ENCODE measurements at regions not wholly inside any gene's neighbourhood (a gene's known extent, or its start where the extent isn't known, plus 50 kb on each side); places are given as distances from the start of the nearest gene placed in this dataset.

DNA sequence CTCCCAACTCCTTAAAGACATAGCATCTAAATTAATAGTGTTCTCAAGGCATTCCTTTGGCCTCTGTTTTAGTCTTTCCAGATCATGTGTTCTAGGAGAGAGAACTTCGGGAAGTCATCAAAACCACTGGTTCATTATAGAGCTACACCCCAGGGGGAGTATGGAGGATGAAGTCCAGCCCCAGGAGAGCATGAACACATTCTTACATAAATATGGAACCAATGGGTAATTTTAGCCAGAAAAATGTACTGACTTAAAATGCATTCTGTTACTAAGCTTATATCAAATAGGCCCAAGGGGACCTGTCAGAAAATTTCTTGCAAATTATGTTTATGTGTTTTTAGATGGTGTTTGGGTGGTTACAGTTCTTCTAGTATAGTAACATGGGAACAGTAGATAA lies 165.2 kb downstream of the NTMT2 start:
- no peak for DNase-seq (ENCODE audit: low read depth in 4 of 4, low spot score in 1 of 4)

DNA sequence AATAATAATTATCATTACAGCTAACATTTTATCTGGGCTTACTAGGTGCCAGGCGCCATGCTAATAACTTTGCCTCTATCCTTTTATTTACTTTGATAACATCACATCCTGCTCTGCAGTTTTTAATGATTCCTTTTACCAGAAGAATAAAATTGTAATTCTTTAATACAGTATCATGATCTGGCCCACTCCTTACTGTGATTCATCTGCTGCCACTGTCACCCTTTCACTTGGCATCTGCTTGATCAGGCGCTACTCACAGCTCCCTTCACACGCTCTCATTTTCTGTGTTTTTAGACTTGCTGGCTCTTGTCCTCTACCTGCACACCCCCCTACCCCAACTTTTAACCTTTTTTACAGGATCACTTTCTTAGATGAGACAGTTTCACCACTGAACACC lies 167.5 kb downstream of the NTMT2 start:
- no peak for DNase-seq (ENCODE audit: low read depth in 4 of 4, low spot score in 1 of 4)

DNA sequence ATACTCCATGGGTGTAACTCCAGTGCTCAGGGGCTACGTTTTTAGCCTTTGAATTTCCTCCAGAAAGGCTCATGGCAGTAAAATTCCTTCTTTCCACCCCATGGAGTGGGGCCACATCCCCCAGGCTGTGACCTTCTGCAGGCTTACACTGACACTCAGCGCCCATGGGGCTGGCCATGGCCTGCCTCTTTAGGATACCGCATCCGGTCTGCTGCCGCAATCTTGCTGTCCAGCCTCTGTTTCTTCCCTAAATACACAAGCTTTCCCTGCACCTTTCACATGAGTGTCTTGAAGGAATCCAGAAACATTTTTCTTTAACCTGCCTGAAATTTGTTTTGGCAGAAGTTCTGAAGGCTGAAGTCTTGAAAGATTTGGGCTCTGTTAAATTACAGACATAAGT lies 170.5 kb downstream of the NTMT2 start:
- no peak for DNase-seq (ENCODE audit: low read depth in 4 of 4, low spot score in 1 of 4)

DNA sequence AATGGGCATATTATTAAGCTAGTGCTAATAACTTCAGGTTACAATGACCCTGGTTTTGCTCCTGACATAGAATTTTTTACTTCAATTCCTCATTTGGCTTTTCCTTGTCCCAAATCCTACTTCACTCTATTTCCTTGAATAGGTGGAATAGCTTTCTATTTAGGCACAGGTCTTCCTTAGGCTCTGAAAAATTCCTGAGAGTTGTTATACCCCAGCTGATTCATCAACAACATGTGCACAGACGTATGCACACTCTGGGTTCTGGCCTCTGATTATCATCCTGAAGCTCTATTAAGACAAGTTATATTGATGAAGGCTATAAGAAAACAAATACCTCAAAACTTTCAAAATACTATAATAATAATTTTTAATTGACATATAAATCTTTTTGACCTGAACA lies 172.4 kb downstream of the NTMT2 start:
- DNase-seq (ENCODE audit: low read depth in 4 of 4, low spot score in 1 of 4): no peak

DNA sequence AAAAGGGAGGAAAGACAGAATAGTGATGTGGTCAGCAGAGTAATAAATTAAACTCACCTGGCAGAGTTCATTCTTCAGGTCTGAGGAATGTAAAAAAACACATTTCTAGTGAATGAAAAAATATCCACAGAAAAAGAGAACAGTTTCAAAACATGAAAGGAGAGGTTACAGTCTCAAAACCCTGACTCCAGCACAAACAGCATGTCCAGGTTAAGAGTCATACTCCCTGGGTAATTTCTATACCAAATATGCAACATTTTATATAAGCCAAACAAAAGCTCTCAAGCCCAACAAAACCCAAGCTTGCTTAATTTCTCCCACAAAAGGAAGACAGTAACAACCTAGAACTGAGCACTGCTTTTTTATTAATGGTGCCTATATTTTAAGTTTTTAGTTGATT lies 173.0 kb downstream of the NTMT2 start:
- DNase-seq (ENCODE audit: low read depth in 4 of 4, low spot score in 1 of 4): no peak

DNA sequence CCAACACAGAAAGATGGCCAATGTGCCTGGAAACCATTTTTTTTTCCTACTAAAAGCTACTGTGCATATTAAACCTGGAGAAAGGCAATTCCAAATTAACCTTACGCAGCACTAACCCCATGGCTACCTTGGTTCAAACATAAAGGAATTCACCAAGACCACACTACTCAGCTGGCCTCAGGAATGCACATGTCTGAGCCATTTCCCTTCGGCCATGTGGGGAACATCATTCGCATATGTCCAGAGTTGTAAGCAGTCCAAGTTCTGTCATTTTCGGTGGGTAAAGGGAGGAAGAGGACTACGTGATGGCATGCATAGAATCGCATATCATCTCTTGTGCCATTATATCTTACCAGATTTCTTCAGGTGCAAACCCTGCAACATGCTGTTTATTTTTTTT lies 175.4 kb downstream of the NTMT2 start:
- no peak for DNase-seq (ENCODE audit: low read depth in 4 of 4, low spot score in 1 of 4)

DNA sequence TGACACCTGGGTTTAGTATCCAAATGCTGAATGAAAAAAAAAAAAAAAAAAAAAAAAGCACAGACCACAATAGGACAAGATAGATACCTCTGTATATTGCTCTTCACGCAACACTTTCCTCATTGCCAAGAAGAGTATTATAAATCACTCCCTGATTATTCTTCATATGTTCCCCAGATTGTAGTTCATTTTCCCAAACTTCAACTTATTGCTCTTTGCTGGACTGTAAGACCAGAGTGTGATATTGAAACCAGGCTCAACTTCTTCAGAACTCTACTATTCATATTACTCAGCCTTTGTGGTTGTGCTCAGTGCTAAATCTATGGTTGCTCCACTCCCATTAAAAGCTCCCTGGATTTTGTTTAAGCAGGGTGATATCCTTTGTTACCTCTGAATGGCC lies 180.4 kb downstream of the NTMT2 start:
- no peak for DNase-seq (ENCODE audit: low read depth in 4 of 4, low spot score in 1 of 4)

DNA sequence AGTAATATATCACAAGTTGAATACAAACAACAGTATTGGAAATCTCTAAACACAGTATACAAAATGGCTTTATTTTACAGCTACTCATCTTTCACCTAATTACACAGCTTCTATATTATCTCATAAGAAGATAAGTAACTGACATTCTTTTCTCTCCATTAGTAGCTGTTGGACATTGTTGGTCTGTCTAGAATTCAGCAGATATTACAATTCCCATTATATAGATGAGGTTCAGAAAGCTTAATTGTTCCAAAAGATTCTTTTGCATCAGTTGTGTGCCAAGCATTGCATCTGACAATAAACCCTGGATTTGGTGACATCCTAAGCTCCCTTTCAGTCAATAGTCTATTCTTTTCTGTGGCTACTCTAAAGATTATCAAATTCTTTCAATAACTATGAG lies 187.0 kb downstream of the NTMT2 start:
- no peak for DNase-seq (ENCODE audit: low read depth in 4 of 4, low spot score in 1 of 4)

DNA sequence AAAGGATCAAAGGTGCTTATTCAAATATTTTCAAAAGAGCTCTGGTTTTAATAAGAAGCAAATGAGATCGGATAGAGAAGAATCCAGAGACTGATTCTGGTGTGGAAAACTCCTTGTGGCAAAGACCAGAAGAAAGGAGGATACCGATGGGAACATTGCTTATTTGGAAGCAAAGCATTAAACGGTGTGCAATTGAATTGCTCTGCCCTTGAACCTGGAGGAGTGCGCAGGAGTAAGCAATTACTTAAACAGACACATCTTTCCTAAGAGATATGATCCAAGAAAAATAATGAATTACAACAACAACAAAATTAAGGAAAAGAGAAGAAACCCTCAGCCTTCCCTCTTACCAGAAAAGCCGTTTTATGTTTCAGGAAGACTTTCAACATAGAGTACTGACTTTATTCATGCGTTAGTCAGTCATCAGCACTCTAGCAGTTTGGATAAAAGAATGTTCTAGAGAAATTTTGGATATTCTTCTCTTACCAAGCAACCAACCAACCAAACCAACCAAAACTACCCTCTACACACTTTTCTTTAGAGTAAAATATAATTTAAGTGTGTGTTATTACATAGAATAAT lies 191.7 kb downstream of the NTMT2 start:
- no peak for DNase-seq (ENCODE audit: low read depth in 4 of 4, low spot score in 1 of 4)

DNA sequence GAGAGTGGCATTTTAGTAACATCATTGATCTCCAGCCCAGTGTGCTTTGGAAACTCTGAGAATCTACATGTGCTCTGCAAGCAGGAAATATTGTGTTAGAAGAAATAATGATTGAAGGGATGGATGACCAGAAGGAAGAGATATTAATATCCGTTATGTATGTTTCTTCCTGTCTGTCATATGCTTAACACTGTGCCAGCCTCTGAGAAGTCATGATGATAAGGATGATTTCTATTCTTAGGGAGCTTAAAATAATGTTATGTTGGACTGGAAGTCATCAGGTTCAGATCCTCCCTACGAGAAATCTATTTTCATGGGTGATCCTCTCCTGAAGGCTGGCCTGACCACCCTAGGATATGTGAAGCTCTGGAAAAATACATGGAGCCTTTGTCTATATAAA lies 192.4 kb upstream of the GORAB start:
- DNase-seq (ENCODE audit: low read depth in 4 of 4, low spot score in 1 of 4): no peak

DNA sequence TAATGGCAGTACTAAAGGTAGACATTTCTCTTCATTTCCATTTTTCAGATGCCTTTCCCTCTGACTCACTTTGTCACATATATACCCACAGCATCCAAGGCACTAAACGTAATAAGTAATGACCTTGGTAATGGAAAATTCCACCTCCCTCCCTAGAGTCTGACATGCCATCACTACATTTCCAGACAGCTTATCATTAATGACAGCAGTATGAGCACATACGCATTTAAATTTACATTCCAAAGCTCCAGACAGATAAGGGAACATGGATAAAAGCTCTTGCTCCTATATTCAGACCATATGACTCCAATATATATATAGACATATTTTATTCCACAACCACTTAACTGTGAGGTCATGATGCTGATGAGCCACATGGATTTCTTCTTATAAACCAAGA lies 191.7 kb upstream of the GORAB start:
- no peak for DNase-seq (ENCODE audit: low read depth in 4 of 4, low spot score in 1 of 4)

DNA sequence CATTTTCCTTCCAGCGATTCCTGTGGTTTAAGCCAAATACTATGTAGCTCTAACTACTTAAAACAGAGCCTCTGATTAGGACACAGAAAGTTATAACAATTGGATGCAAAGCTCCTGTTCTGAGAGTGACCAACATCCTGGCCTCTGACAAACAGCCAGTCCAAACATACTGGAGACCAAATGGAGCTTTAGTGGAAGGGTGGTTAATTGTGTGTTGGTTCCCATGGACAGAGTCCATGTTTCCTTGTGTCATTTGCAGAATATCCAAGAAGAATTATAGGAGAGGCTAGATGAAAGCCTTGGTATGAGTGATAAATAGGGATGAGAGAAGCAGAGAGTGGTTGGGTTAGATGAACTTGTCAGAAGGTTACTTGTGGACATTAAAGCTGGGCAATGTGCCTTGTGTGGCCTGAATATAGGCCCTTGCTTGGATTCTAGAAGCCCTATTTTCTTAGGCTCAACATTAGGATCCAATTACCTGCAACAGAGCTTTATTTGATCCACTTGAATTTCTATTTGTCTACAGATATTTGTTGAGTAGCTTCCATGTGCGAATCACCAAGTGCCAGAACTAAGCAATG lies 180.5 kb upstream of the GORAB start:
- no peak for DNase-seq (ENCODE audit: low read depth in 4 of 4, low spot score in 1 of 4)

DNA sequence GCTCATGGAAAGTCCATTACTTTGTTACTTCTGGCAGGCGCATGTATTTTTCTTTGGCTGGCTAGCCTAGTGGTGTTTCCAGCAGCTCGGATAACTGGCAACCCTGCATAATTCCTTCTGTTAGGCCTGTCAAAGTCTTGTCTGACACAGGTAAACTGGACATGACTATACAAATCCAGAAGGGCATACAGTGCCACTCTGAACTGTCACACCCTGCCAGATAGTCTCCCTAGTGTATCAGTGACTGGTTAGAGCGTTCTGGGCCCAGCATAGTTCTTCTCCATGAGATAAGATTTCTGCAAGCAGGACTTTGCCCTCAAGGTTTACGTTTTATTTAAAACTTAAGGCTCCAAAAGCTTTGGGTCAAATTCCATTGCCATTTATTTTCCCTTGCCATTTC lies 177.7 kb upstream of the GORAB start:
- DNase-seq (ENCODE audit: low read depth in 4 of 4, low spot score in 1 of 4): no peak

DNA sequence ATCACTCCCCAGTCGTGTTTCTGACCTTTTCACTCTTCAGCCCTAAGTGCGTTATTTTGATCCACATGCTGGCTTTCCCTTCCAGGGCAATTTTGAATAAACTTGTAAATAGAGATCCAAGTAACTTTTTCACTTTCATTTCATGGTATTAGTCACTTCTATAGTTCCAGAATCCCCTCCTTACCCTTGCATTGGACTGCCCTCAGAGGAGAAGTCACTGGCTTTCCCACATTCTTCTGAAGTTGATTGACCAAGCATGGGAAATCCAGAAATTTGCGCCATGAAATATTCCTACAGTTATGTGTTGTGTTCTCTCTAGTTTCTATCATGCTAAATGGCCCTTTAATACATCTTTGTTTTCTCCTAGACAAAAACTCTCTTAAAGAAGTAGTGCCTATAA lies 177.3 kb upstream of the GORAB start:
- no peak for DNase-seq (ENCODE audit: low read depth in 4 of 4, low spot score in 1 of 4)

DNA sequence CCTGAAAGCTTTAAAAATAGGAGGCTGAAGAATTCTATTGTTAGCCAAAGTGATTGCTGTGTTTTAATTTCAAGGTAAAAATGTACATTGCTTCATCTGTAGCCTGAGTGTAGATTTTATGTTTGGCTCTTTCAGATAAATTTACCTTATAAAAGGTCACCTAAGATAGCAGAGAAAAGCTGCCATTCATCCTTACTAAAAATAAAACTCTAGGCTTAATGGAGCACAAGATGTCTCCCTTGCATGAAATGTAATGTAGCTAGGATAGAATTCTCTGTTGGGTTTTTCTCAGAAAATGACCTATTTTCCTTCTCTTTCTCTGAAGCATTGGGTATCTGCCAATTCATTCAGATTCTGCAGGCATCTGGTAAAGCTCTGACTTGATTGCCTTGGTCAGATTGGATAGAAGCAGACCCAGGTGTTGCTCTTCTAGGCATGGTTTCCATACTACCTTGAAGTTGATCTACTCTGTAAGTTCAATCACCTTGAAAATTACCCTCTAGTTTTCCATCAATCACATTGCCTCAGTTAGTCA lies 176.6 kb upstream of the GORAB start:
- no peak for DNase-seq (ENCODE audit: low read depth in 4 of 4, low spot score in 1 of 4)

DNA sequence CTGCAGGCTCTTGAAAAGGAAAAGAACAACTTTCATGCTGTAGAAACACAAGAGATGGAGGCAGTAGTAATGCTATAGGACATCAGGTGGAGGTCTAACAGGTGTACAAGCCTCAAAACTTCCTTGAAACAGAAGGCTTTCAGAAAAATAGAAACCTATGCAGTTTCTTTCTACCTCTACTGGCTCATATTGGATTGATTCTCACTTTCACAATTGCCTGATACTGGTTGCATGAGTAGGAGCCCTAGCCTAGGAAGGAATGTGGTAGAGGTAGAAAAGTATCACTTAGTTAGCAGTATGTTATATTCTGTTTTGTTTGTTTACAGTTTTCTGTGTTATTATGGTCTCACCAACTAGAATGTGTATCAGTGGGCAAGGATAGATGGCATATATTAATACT lies 175.4 kb upstream of the GORAB start:
- no peak for DNase-seq (ENCODE audit: low read depth in 4 of 4, low spot score in 1 of 4)

DNA sequence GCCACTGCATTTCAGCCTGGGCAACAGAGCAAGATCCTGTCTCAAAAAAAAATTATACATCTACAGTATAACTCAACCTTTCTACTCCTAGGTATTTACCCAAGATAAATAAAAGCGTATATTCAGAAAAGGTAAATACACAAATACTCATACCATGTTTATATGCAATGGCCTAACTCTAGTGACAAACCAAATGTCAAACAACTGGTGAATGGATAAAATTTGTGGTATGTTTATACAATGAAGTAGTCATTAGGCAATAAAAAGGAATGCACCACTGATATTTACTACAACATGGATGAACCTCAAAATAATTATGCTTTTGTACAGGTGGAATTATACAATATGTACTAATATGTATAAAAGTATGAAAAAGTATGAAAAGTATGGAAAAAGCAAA lies 174.2 kb upstream of the GORAB start:
- no peak for DNase-seq (ENCODE audit: low read depth in 4 of 4, low spot score in 1 of 4)

DNA sequence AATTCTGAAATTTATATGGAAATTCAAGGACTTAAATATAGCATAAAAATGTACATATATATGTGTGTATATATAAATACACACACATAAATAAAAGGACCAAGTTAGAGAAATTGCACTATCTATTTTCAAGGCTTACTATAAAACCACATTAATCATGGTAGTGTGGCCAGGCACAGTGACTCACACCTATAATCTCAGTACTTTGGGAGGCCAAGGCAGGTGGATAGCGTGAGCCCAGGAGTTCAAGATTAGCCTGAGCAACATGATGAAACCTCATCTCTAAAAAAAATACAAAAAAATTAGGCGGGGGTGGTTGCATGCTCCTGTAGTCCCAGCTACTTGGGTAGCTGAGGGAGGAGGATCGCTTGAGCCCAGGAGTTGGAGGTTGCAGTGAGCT lies 171.4 kb upstream of the GORAB start:
- no peak for DNase-seq (ENCODE audit: low read depth in 4 of 4, low spot score in 1 of 4)

DNA sequence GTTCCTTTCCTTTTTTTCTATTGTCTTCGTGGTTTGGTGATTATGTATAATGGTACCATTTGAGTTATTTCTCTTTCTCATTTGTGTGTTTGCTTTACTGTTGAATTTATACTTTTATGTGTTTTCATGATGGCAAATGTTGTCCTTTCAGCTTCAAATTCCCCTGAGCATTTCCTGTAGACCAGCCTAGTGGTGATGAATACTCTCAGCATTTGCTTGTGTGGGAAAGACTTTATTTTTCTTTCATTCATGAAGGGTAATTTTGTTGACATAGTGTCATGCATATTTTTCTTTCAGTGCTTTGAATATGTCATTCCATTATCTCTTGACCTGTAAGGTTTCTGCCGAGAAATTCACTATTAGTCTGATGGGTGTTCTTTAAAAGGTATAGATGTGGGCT lies 166.6 kb upstream of the GORAB start:
- no peak for DNase-seq (ENCODE audit: low read depth in 4 of 4, low spot score in 1 of 4)

DNA sequence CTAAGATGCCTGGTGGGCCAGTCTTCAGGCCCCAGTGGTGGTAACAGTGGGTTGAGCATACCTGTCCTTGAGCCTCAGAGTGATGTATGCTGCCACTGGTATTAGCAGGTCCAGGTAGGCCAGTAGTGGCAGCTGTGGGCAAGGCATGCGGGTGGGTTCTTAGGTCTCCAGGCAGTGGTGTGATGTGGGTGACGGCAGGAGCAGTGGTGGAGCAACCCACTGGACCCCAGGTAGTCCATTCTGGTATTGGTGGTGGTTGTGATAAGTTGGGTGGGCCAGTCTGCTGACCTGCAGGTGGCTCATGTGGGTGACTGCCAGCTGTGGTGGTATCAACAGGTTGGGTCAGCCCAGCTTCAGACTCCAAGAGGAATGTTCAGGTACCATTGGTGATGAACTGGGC lies 165.0 kb upstream of the GORAB start:
- no peak for DNase-seq (ENCODE audit: low read depth in 4 of 4, low spot score in 1 of 4)

DNA sequence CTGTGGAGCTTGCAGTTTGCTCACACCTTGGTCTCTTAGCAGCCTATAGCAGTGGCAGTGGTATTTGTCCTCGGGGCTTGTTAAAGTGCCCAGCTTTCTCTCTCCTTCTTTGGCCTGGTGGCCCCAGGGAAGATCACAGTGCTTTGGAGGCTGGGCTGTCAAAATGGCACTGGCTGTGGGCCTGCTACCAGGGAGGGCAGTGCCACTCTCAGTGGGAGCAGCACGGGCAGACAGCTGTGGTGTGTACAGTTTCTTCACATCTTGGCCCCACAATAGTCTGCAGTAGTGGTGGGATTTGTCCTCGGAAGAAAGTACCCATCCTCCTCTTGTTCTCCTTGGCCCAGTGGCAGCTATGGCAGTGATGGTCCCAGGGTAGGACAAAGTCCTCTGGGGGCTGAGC lies 164.4 kb upstream of the GORAB start:
- no peak for DNase-seq (ENCODE audit: low read depth in 4 of 4, low spot score in 1 of 4)

DNA sequence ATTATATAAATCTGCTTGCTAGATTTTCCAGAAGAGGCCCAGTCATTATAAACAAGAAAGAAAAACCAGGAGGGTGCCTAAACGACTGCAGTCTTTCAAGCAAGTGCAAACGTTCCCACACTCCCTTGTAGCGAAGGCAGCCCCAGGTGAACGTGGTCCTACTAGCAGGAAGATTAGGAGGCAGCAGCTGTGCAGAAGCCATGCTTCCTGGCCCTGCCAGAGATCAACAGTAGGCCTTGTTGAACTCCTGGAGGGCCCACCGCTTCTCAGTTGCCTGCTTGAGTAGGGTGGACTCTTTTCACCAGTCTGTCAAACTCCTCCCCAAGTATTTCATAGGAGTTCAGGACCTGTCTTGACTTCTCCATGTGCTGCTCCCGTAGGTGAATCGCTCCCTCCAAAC lies 163.0 kb upstream of the GORAB start:
- no peak for DNase-seq (ENCODE audit: low read depth in 4 of 4, low spot score in 1 of 4)

DNA sequence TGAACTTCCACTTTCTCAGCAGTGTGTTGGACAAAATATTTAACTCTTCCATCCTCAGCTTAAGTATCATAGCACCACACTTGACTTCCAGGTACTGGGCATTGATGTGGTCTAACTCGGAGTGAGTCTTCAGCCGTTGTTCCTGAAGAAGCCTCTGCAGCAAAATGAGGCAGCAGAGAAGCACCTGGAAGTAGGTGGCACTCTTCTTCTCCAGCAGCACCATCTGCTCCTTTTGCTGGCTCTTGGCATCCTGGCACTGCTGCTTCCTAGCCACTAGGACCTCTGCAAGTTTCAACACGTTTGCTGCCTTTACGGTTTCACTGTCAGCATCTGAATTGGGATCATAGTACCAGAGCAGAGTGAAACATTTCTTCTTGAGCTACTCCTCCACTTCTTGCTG lies 162.5 kb upstream of the GORAB start:
- no peak for DNase-seq (ENCODE audit: low read depth in 4 of 4, low spot score in 1 of 4)

Measured in stimulated activated CD4-positive, alpha-beta T cell treated with anti-CD3 and anti-CD28 coated beads, Interleukin-1b, Interleukin-23, amount 100 ng/mL, for 24 hours (primary cell).